GM23338 (cell line): ENCODE measurements at regions not wholly inside any gene's neighbourhood (a gene's known extent, or its start where the extent isn't known, plus 50 kb on each side); places are given as distances from the start of the nearest gene placed in this dataset.

ENCODE experiments used
- ATAC-seq: fragments of 200-7000 bp; cut with Tn5 transposase; 3 replicates; pipeline ENCODE4 v1.9.1; 2020
- DNase-seq: peaks from one replicate; pipeline ENCODE4 v3.0.0-alpha.2; 2015; ENCODE audit warnings: low spot score
- H2AFZ ChIP-seq: fragments of 200-600 bp; sonication (generic); 2 replicates; pipeline ENCODE4 v1.8.0; 2016; ENCODE audit warnings: antibody characterized with exemption, mild to moderate bottlenecking, moderate library complexity
- H3F3A ChIP-seq: fragments of 200-600 bp; sonication (generic); replicated peaks from 2 replicates; pipeline ENCODE4 v1.8.0; 2017; ENCODE audit warnings: antibody characterized with exemption, mixed run types, low read depth
- H3K27ac ChIP-seq: fragments of 200-600 bp; sonication (generic); 2 replicates; pipeline ENCODE4 v1.6.1; 2016; ENCODE audit warnings: low read depth
- H3K27me3 ChIP-seq: fragments of 200-600 bp; sonication (generic); 2 replicates; pipeline ENCODE4 v1.8.0; 2016; ENCODE audit warnings: mild to moderate bottlenecking, mixed run types, moderate library complexity; ENCODE audit not compliant: insufficient read depth
- H3K36me3 ChIP-seq: fragments of 200-600 bp; sonication (generic); 2 replicates; pipeline ENCODE4 v1.8.0; 2016; ENCODE audit warnings: mild to moderate bottlenecking; ENCODE audit not compliant: insufficient read depth
- H3K4me1 ChIP-seq: fragments of 200-600 bp; sonication (generic); 2 replicates; pipeline ENCODE4 v1.8.0; 2016; ENCODE audit warnings: mild to moderate bottlenecking, moderate library complexity; ENCODE audit not compliant: insufficient read depth
- H3K4me2 ChIP-seq: fragments of 200-600 bp; sonication (generic); 2 replicates; pipeline ENCODE4 v1.7.1; 2017; ENCODE audit warnings: mixed run types
- H3K4me3 ChIP-seq: fragments of 200-600 bp; sonication (generic); 2 replicates; pipeline ENCODE4 v1.6.1; 2016; ENCODE audit warnings: mixed run types
- H3K79me2 ChIP-seq: fragments of 200-600 bp; sonication (generic); replicated peaks from 2 replicates; pipeline ENCODE4 v1.8.0; 2017; ENCODE audit warnings: mild to moderate bottlenecking; ENCODE audit not compliant: insufficient read depth
- H3K9me2 ChIP-seq: fragments of 200-600 bp; sonication (generic); 2 replicates; pipeline ENCODE4 v1.8.0; 2017; ENCODE audit not compliant: insufficient read depth
- H4K20me1 ChIP-seq: fragments of 200-600 bp; sonication (generic); replicated peaks from 2 replicates; pipeline ENCODE4 v1.8.0; 2017; ENCODE audit warnings: mild to moderate bottlenecking; ENCODE audit not compliant: insufficient read depth
- H3K27ac Mint-ChIP-seq: 2 replicates; pipeline ENCODE4 v1.8.0; 2020; ENCODE audit warnings: inconsistent platforms, mild to moderate bottlenecking, moderate library complexity, mixed read lengths
- H3K27me3 Mint-ChIP-seq: 3 replicates; pipeline ENCODE4 v1.8.0; 2022; ENCODE audit warnings: low read depth, mild to moderate bottlenecking, moderate library complexity, mixed read lengths, inconsistent platforms; ENCODE audit not compliant: insufficient read depth, poor library complexity
- H3K36me3 Mint-ChIP-seq: 3 replicates; pipeline ENCODE4 v1.8.0; 2021; ENCODE audit warnings: low read depth, mild to moderate bottlenecking, inconsistent platforms, moderate library complexity, mixed read lengths
- H3K4me1 Mint-ChIP-seq: 3 replicates; pipeline ENCODE4 v1.8.0; 2020; ENCODE audit warnings: mild to moderate bottlenecking, inconsistent platforms, mixed read lengths
- H3K4me3 Mint-ChIP-seq: 3 replicates; pipeline ENCODE4 v1.8.0; 2021; ENCODE audit warnings: moderate library complexity, mild to moderate bottlenecking, inconsistent platforms, mixed read lengths
- H3K9me3 Mint-ChIP-seq: 3 replicates; pipeline ENCODE4 v1.8.0; 2020; ENCODE audit warnings: moderate library complexity, mild to moderate bottlenecking, inconsistent platforms, mixed read lengths
- CREB1 ChIP-seq: fragments of 250-450 bp; sonication (Bioruptor Pico); IDR thresholded peaks from 2 replicates; pipeline ENCODE4 v1.5.0; 2020; ENCODE audit warnings: low read depth, mild to moderate bottlenecking, moderate library complexity
- CTCF ChIP-seq, 2 experiments: fragments of 200-600 bp in 1 of 2; sonication (generic) in 1 of 2; conservative IDR thresholded peaks; 2 replicates each; pipeline versions ENCODE4 v1.5.1 to v1.6.1; 2016 to 2017; ENCODE audit warnings: antibody characterized with exemption in 2 of 2, low read depth in 2 of 2, mild to moderate bottlenecking in 2 of 2, moderate library complexity in 1 of 2
- ETS1 ChIP-seq: IDR thresholded peaks from 2 replicates; pipeline ENCODE4 v1.6.1; 2016; ENCODE audit warnings: antibody characterized with exemption
- EZH2 ChIP-seq: fragments of 200-600 bp; sonication (generic); IDR thresholded peaks from one replicate; pipeline ENCODE4 v1.8.0; 2017; ENCODE audit warnings: antibody characterized with exemption, mild to moderate bottlenecking, low read depth; ENCODE audit not compliant: unreplicated experiment
- EZH2phosphoT487 ChIP-seq: fragments of 200-600 bp; sonication (generic); IDR thresholded peaks from one replicate; pipeline ENCODE4 v1.8.1; 2018; ENCODE audit warnings: antibody characterized with exemption; ENCODE audit not compliant: unreplicated experiment
- JUNB ChIP-seq: IDR thresholded peaks from one replicate; pipeline ENCODE4 v1.6.1; 2016; ENCODE audit warnings: antibody characterized with exemption; ENCODE audit not compliant: unreplicated experiment
- NANOG ChIP-seq: IDR thresholded peaks from 2 replicates; pipeline ENCODE4 v1.6.1; 2016; ENCODE audit warnings: antibody characterized with exemption, borderline replicate concordance
- POLR2AphosphoS5 ChIP-seq: IDR thresholded peaks from 2 replicates; pipeline ENCODE4 v1.6.1; 2016; ENCODE audit warnings: antibody characterized with exemption, low read depth
- REST ChIP-seq: IDR thresholded peaks from one replicate; pipeline ENCODE4 v1.6.1; 2018; ENCODE audit warnings: antibody characterized with exemption; ENCODE audit not compliant: unreplicated experiment
- STAT1 ChIP-seq: IDR thresholded peaks from one replicate; pipeline ENCODE4 v1.6.1; 2016; ENCODE audit warnings: antibody characterized with exemption; ENCODE audit not compliant: unreplicated experiment
- ZNF114 ChIP-seq: fragments of 250-450 bp; sonication (Bioruptor Pico); IDR thresholded peaks from 2 replicates; pipeline ENCODE4 v1.5.0; 2020; ENCODE audit warnings: mild to moderate bottlenecking, moderate library complexity
- ZNF331 ChIP-seq: fragments of 250-450 bp; sonication (Bioruptor Pico); IDR thresholded peaks from 2 replicates; pipeline ENCODE4 v1.5.0; 2020; ENCODE audit warnings: low read depth, mild to moderate bottlenecking, moderate library complexity
- ZNF462 ChIP-seq: fragments of 250-450 bp; sonication (Bioruptor Pico); IDR thresholded peaks from 2 replicates; pipeline ENCODE4 v1.5.0; 2020; ENCODE audit warnings: mild to moderate bottlenecking, moderate library complexity

GRCh38 chr10:44008270-44008916 is 359.7 kb upstream of the ZNF32 start (continued):
- no peak for TF ChIP-seq ZNF331 (CRISPR knock-in tag)

GRCh38 chr10:44006771-44007170 is 358.1 kb upstream of the ZNF32 start:
- ATAC-seq (no peak), DNase-seq (no peak)
- Histone ChIP-seq H2AFZ (no peak overlapping the region), H3F3A (no peaks in the 10 kb centered on the region), H3K4me3 (no peak overlapping the region), H3K79me2 (no peaks in the 10 kb centered on the region), H3K36me3 (no peaks in the 10 kb centered on the region), H3K4me2 (no peak overlapping the region), H3K27me3 (no peaks in the 10 kb centered on the region), H3K4me1 (no peaks in the 10 kb centered on the region), H4K20me1 (no peaks in the 10 kb centered on the region), H3K9me2 (0 out of 2 replicates have a peak, but pooled peaks cover 4% of the 10 kb centered on the region), H3K27ac (no peak overlapping the region)
- Mint-ChIP-seq H3K27me3 (no peaks in the 10 kb centered on the region), H3K4me3 (no peak overlapping the region), H3K27ac (no peak overlapping the region), H3K36me3 (no peaks in the 10 kb centered on the region; the same call in 2 of the 3 replicates), H3K4me1 (no peaks in the 10 kb centered on the region; the same call in 2 of the 3 replicates), H3K9me3 (no peaks in the 10 kb centered on the region; the same call in 2 of the 3 replicates)
- no peak for TF ChIP-seq JUNB
- no peak for TF ChIP-seq ZNF331 (CRISPR knock-in tag)
- TF ChIP-seq REST = no peak
- TF ChIP-seq ZNF462 (CRISPR knock-in tag) = no peak
- TF ChIP-seq STAT1 = no peak
- no peak for TF ChIP-seq NANOG
- no peak for TF ChIP-seq POLR2AphosphoS5
- TF ChIP-seq EZH2phosphoT487 = no peak
- no peak for TF ChIP-seq ZNF114 (CRISPR knock-in tag)
- TF ChIP-seq CTCF (conservative IDR thresholded peaks at IDR 0.05; ENCODE audit: low read depth in 2 of 2) = no peak
- TF ChIP-seq EZH2 = no peak
- TF ChIP-seq CREB1 (CRISPR knock-in tag) = no peak
- TF ChIP-seq ETS1 = no peak
